ENCODE measurements at regions not wholly inside any gene's neighbourhood (a gene's known extent, or its start where the extent isn't known, plus 50 kb on each side); places are given as distances from the start of the nearest gene placed in this dataset.
"Not testable (repeated sequence)": the region's sequence is repeated elsewhere in the genome, so short reads cannot be mapped to it uniquely, and the experiment has no call there.

GRCh38 chr12:58415716-58416115 is 474.3 kb downstream of the ATP23 start:
- H3K27ac ChIP-seq (ENCODE audit: low read depth, low read length) = no peak overlapping the region
- no peak overlapping the region for H3K9ac ChIP-seq (ENCODE audit: low read depth in 1 of 2, low read length in 2 of 2)
- no peaks in the 10 kb centered on the region for H3K27me3 ChIP-seq (ENCODE audit: control insufficient read depth in 1 of 2, insufficient read depth in 2 of 2, low read length in 2 of 2)
- H3K4me1 ChIP-seq (ENCODE audit: control insufficient read depth in 1 of 2, insufficient read depth in 2 of 2, low read length in 2 of 2) = no peaks in the 10 kb centered on the region
- H3K36me3 ChIP-seq (ENCODE audit: control insufficient read depth in 1 of 2, insufficient read depth in 2 of 2, low read length in 2 of 2) = no peaks in the 10 kb centered on the region
- H3K9me3 ChIP-seq (ENCODE audit: control insufficient read depth in 1 of 2, low read length in 2 of 2) = no peaks in the 10 kb centered on the region
- H3K4me3 ChIP-seq (ENCODE audit: low read depth in 1 of 2, low read length in 2 of 2) = no peak overlapping the region

GRCh38 chr12:58416236-58416635 is 474.9 kb downstream of the ATP23 start:
- Histone ChIP-seq H3K27me3 (ENCODE audit: control insufficient read depth in 1 of 2, insufficient read depth in 2 of 2, low read length in 2 of 2) (no peaks in the 10 kb centered on the region), H3K4me3 (ENCODE audit: low read depth in 1 of 2, low read length in 2 of 2) (no peak overlapping the region), H3K4me1 (ENCODE audit: control insufficient read depth in 1 of 2, insufficient read depth in 2 of 2, low read length in 2 of 2) (no peaks in the 10 kb centered on the region), H3K27ac (ENCODE audit: low read depth, low read length) (no peak overlapping the region), H3K36me3 (ENCODE audit: control insufficient read depth in 1 of 2, insufficient read depth in 2 of 2, low read length in 2 of 2) (no peaks in the 10 kb centered on the region), H3K9me3 (ENCODE audit: control insufficient read depth in 1 of 2, low read length in 2 of 2) (no peaks in the 10 kb centered on the region), H3K9ac (ENCODE audit: low read depth in 1 of 2, low read length in 2 of 2) (no peak overlapping the region)

GRCh38 chr12:58419196-58419760 is 477.9 kb downstream of the ATP23 start:
- Histone ChIP-seq H3K27me3 (ENCODE audit: control insufficient read depth in 1 of 2, insufficient read depth in 2 of 2, low read length in 2 of 2) (no peaks in the 10 kb centered on the region), H3K4me1 (ENCODE audit: control insufficient read depth in 1 of 2, insufficient read depth in 2 of 2, low read length in 2 of 2) (no peaks in the 10 kb centered on the region), H3K9me3 (ENCODE audit: control insufficient read depth in 1 of 2, low read length in 2 of 2) (no peaks in the 10 kb centered on the region), H3K4me3 (ENCODE audit: low read depth in 1 of 2, low read length in 2 of 2) (no peak overlapping the region), H3K9ac (ENCODE audit: low read depth in 1 of 2, low read length in 2 of 2) (no peak overlapping the region), H3K27ac (ENCODE audit: low read depth, low read length) (no peak overlapping the region), H3K36me3 (ENCODE audit: control insufficient read depth in 1 of 2, insufficient read depth in 2 of 2, low read length in 2 of 2) (no peaks in the 10 kb centered on the region)

- no peak overlapping the region for H3K9ac ChIP-seq (ENCODE audit: low read depth in 1 of 2, low read length in 2 of 2)
- no peaks in the 10 kb centered on the region for H3K9me3 ChIP-seq (ENCODE audit: control insufficient read depth in 1 of 2, low read length in 2 of 2)
- no peaks in the 10 kb centered on the region for H3K36me3 ChIP-seq (ENCODE audit: control insufficient read depth in 1 of 2, insufficient read depth in 2 of 2, low read length in 2 of 2)
- peaks cover 0 to 2% of the 10 kb centered on the region in 2 donors for H3K4me1 ChIP-seq (ENCODE audit: control insufficient read depth in 1 of 2, insufficient read depth in 2 of 2, low read length in 2 of 2)
- H3K27me3 ChIP-seq (ENCODE audit: control insufficient read depth in 1 of 2, insufficient read depth in 2 of 2, low read length in 2 of 2) = no peaks in the 10 kb centered on the region
- H3K27ac ChIP-seq (ENCODE audit: low read depth, low read length) = no peak overlapping the region
- no peak overlapping the region for H3K4me3 ChIP-seq (ENCODE audit: low read depth in 1 of 2, low read length in 2 of 2)
These were observed 478.5 kb downstream of the ATP23 start for GRCh38 chr12:58419905-58420304.

- Histone ChIP-seq H3K27ac (ENCODE audit: low read depth, low read length) (no peak overlapping the region), H3K4me3 (ENCODE audit: low read depth in 1 of 2, low read length in 2 of 2) (no peak overlapping the region), H3K4me1 (ENCODE audit: control insufficient read depth in 1 of 2, insufficient read depth in 2 of 2, low read length in 2 of 2) (peaks cover under 1 to 7% of the 10 kb centered on the region in 2 donors), H3K9ac (ENCODE audit: low read depth in 1 of 2, low read length in 2 of 2) (no peak overlapping the region), H3K36me3 (ENCODE audit: control insufficient read depth in 1 of 2, insufficient read depth in 2 of 2, low read length in 2 of 2) (no peaks in the 10 kb centered on the region), H3K9me3 (ENCODE audit: control insufficient read depth in 1 of 2, low read length in 2 of 2) (no peaks in the 10 kb centered on the region), H3K27me3 (ENCODE audit: control insufficient read depth in 1 of 2, insufficient read depth in 2 of 2, low read length in 2 of 2) (no peaks in the 10 kb centered on the region)
These were observed 479.1 kb downstream of the ATP23 start for GRCh38 chr12:58420503-58420902.

GRCh38 chr12:58421990-58422389 is 480.6 kb downstream of the ATP23 start:
- Histone ChIP-seq H3K4me3 (ENCODE audit: low read depth in 1 of 2, low read length in 2 of 2) (no peak overlapping the region), H3K27me3 (ENCODE audit: control insufficient read depth in 1 of 2, insufficient read depth in 2 of 2, low read length in 2 of 2) (no peaks in the 10 kb centered on the region), H3K9ac (ENCODE audit: low read depth in 1 of 2, low read length in 2 of 2) (no peak overlapping the region), H3K9me3 (ENCODE audit: control insufficient read depth in 1 of 2, low read length in 2 of 2) (no peaks in the 10 kb centered on the region), H3K4me1 (ENCODE audit: control insufficient read depth in 1 of 2, insufficient read depth in 2 of 2, low read length in 2 of 2) (peaks cover 5 to 11% of the 10 kb centered on the region in 2 donors), H3K27ac (ENCODE audit: low read depth, low read length) (no peak overlapping the region), H3K36me3 (ENCODE audit: control insufficient read depth in 1 of 2, insufficient read depth in 2 of 2, low read length in 2 of 2) (no peaks in the 10 kb centered on the region)

GRCh38 chr12:58424735-58425392 is 483.5 kb downstream of the ATP23 start:
- no peaks in the 10 kb centered on the region for H3K9me3 ChIP-seq (ENCODE audit: control insufficient read depth in 1 of 2, low read length in 2 of 2)
- peaks cover 5 to 11% of the 10 kb centered on the region in 2 donors for H3K4me1 ChIP-seq (ENCODE audit: control insufficient read depth in 1 of 2, insufficient read depth in 2 of 2, low read length in 2 of 2)
- H3K9ac ChIP-seq (ENCODE audit: low read depth in 1 of 2, low read length in 2 of 2) = no peak overlapping the region
- no peaks in the 10 kb centered on the region for H3K36me3 ChIP-seq (ENCODE audit: control insufficient read depth in 1 of 2, insufficient read depth in 2 of 2, low read length in 2 of 2)
- H3K4me3 ChIP-seq (ENCODE audit: low read depth in 1 of 2, low read length in 2 of 2) = no peak overlapping the region
- H3K27me3 ChIP-seq (ENCODE audit: control insufficient read depth in 1 of 2, insufficient read depth in 2 of 2, low read length in 2 of 2) = no peaks in the 10 kb centered on the region
- peak overlapping the region; percentile 30 for H3K27ac ChIP-seq (ENCODE audit: low read depth, low read length)

GRCh38 chr12:58425481-58426392 is 484.4 kb downstream of the ATP23 start:
- Histone ChIP-seq H3K4me3 (ENCODE audit: low read depth in 1 of 2, low read length in 2 of 2) (no peak overlapping the region), H3K9ac (ENCODE audit: low read depth in 1 of 2, low read length in 2 of 2) (no peak overlapping the region), H3K36me3 (ENCODE audit: control insufficient read depth in 1 of 2, insufficient read depth in 2 of 2, low read length in 2 of 2) (no peaks in the 10 kb centered on the region), H3K4me1 (ENCODE audit: control insufficient read depth in 1 of 2, insufficient read depth in 2 of 2, low read length in 2 of 2) (peaks cover 5 to 11% of the 10 kb centered on the region in 2 donors), H3K27ac (ENCODE audit: low read depth, low read length) (no peak overlapping the region), H3K27me3 (ENCODE audit: control insufficient read depth in 1 of 2, insufficient read depth in 2 of 2, low read length in 2 of 2) (no peaks in the 10 kb centered on the region), H3K9me3 (ENCODE audit: control insufficient read depth in 1 of 2, low read length in 2 of 2) (no peaks in the 10 kb centered on the region)

GRCh38 chr12:58426437-58426836 is 485.1 kb downstream of the ATP23 start:
- H3K27me3 ChIP-seq (ENCODE audit: control insufficient read depth in 1 of 2, insufficient read depth in 2 of 2, low read length in 2 of 2); H3K36me3 ChIP-seq (ENCODE audit: control insufficient read depth in 1 of 2, insufficient read depth in 2 of 2, low read length in 2 of 2); H3K27ac ChIP-seq (ENCODE audit: low read depth, low read length); H3K9me3 ChIP-seq (ENCODE audit: control insufficient read depth in 1 of 2, low read length in 2 of 2); H3K9ac ChIP-seq (ENCODE audit: low read depth in 1 of 2, low read length in 2 of 2); H3K4me3 ChIP-seq (ENCODE audit: low read depth in 1 of 2, low read length in 2 of 2): not testable (repeated sequence)
- peaks cover 5 to 11% of the 10 kb centered on the region in 2 donors for H3K4me1 ChIP-seq (ENCODE audit: control insufficient read depth in 1 of 2, insufficient read depth in 2 of 2, low read length in 2 of 2)

- H3K4me3 ChIP-seq (ENCODE audit: low read depth in 1 of 2, low read length in 2 of 2) = no peak overlapping the region
- H3K36me3 ChIP-seq (ENCODE audit: control insufficient read depth in 1 of 2, insufficient read depth in 2 of 2, low read length in 2 of 2) = no peaks in the 10 kb centered on the region
- no peaks in the 10 kb centered on the region for H3K27me3 ChIP-seq (ENCODE audit: control insufficient read depth in 1 of 2, insufficient read depth in 2 of 2, low read length in 2 of 2)
- no peak overlapping the region for H3K9ac ChIP-seq (ENCODE audit: low read depth in 1 of 2, low read length in 2 of 2)
- no peak overlapping the region for H3K27ac ChIP-seq (ENCODE audit: low read depth, low read length)
- no peaks in the 10 kb centered on the region for H3K9me3 ChIP-seq (ENCODE audit: control insufficient read depth in 1 of 2, low read length in 2 of 2)
- H3K4me1 ChIP-seq (ENCODE audit: control insufficient read depth in 1 of 2, insufficient read depth in 2 of 2, low read length in 2 of 2) = no peaks in the 10 kb centered on the region
These were observed 486.3 kb downstream of the LRIG3 start for GRCh38 chr12:58433959-58434358.
